Vagina (tissue), 2 donors: ENCODE measurements at regions not wholly inside any gene's neighbourhood (a gene's known extent, or its start where the extent isn't known, plus 50 kb on each side); places are given as distances from the start of the nearest gene placed in this dataset.

Experiments used
- DNase-seq, 2 donors: peaks; one replicate each; pipeline ENCODE4 v3.0.0-alpha.2; 2017; ENCODE audit errors: extremely low spot score in 2 of 2
- H3K27ac ChIP-seq: fragments of 200-600 bp; sonication (generic); one replicate; pipeline ENCODE4 v1.5.1; 2019
- H3K27me3 ChIP-seq: fragments of 200-600 bp; sonication (generic); one replicate; pipeline ENCODE4 v1.5.1; 2019
- H3K36me3 ChIP-seq, 2 donors: fragments of 200-600 bp; sonication (generic); one replicate each; pipeline ENCODE4 v1.5.1; 2017 to 2019
- H3K4me1 ChIP-seq: fragments of 200-600 bp; sonication (generic); one replicate; pipeline ENCODE4 v1.5.1; 2019
- H3K4me3 ChIP-seq, 2 donors: fragments of 200-600 bp; sonication (generic); 1 replicate in 1 of 2; 2 replicates in 1 of 2; pipeline ENCODE4 v1.5.1; 2016 to 2019
- H3K9me3 ChIP-seq: fragments of 200-600 bp; sonication (generic); one replicate; pipeline ENCODE4 v1.5.1; 2019
- POLR2A ChIP-seq, 2 donors: fragments of 450-650 bp; IDR thresholded peaks; one replicate each; pipeline ENCODE4 v1.6.1; 2017; ENCODE audit warnings: antibody characterized with exemption in 2 of 2, mild to moderate bottlenecking in 2 of 2, moderate library complexity in 2 of 2
- POLR2AphosphoS5 ChIP-seq, 2 donors: sonication (generic); formaldehyde crosslinking; IDR thresholded peaks; one replicate each; pipeline ENCODE4 v1.9.0; 2017; ENCODE audit warnings: antibody characterized with exemption in 2 of 2, mild to moderate bottlenecking in 2 of 2, low read depth in 1 of 2; ENCODE audit not compliant: insufficient read depth in 1 of 2
- intact Hi-C: fragments of 100-400 bp; cut with DNase I; formaldehyde crosslinking; loops from one replicate; pipeline ENCODE4 v1.15.1; 2023
- TF ChIP-seq, protein P1 (sequence below), 3 experiments: fragments of 450-650 bp in 2 of 3; fragments of 200-600 bp in 1 of 3; sonication (generic) in 1 of 3; IDR thresholded peaks; one replicate each; pipeline ENCODE4 v1.5.1; 2017 to 2019; ENCODE audit warnings: antibody characterized with exemption in 3 of 3, mild to moderate bottlenecking in 2 of 3, moderate library complexity in 2 of 3

DNA sequence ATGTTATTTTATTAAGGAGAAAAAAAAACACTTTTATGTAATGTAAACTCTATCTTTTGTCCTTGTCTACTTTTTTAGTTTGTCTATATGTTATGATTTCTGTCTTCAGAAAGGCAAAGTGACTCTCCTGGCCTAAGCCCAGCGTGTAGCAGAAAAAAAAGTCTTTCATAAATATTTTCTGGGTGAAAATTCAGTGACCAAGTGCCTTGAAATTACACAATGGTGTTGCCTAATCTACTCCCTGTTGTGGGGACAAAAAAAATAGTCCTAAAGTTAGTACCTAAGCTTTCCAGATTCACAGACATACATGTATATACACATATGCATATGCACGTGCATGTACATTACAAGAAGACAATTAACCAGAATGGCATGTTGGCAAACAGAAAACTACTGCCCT lies 1257.8 kb upstream of the SORCS1 start:
- Histone ChIP-seq H3K9me3 (no peaks in the 10 kb centered on the region), H3K27me3 (no peaks in the 10 kb centered on the region), H3K27ac (no peak overlapping the region), H3K36me3 (no peaks in the 10 kb centered on the region), H3K4me1 (no peaks in the 10 kb centered on the region), H3K4me3 (no peak overlapping the region)
- TF ChIP-seq POLR2A (IDR thresholded peaks at IDR 0.05), result no peak
- TF ChIP-seq, protein P1, sequence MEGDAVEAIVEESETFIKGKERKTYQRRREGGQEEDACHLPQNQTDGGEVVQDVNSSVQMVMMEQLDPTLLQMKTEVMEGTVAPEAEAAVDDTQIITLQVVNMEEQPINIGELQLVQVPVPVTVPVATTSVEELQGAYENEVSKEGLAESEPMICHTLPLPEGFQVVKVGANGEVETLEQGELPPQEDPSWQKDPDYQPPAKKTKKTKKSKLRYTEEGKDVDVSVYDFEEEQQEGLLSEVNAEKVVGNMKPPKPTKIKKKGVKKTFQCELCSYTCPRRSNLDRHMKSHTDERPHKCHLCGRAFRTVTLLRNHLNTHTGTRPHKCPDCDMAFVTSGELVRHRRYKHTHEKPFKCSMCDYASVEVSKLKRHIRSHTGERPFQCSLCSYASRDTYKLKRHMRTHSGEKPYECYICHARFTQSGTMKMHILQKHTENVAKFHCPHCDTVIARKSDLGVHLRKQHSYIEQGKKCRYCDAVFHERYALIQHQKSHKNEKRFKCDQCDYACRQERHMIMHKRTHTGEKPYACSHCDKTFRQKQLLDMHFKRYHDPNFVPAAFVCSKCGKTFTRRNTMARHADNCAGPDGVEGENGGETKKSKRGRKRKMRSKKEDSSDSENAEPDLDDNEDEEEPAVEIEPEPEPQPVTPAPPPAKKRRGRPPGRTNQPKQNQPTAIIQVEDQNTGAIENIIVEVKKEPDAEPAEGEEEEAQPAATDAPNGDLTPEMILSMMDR (IDR thresholded peaks at IDR 0.05), result no peak
- TF ChIP-seq POLR2AphosphoS5 (IDR thresholded peaks at IDR 0.05; ENCODE audit: insufficient read depth in 1 of 2, low read depth in 1 of 2), result no peak
- no peak for DNase-seq
- intact Hi-C loops, result no loop called here

- no peaks in the 10 kb centered on the region for H3K36me3 ChIP-seq
- DNase-seq, result no peak
- no peaks in the 10 kb centered on the region for H3K4me1 ChIP-seq
- TF ChIP-seq POLR2A (IDR thresholded peaks at IDR 0.05), result no peak
- TF ChIP-seq POLR2AphosphoS5 (IDR thresholded peaks at IDR 0.05; ENCODE audit: insufficient read depth in 1 of 2, low read depth in 1 of 2), result no peak
- TF ChIP-seq, protein P1 (IDR thresholded peaks at IDR 0.05), result no peak
- H3K4me3 ChIP-seq, result no peak overlapping the region
- H3K27me3 ChIP-seq, result no peaks in the 10 kb centered on the region
- intact Hi-C loops, result no loop called here
- H3K27ac ChIP-seq, result no peak overlapping the region
- H3K9me3 ChIP-seq, result no peaks in the 10 kb centered on the region
Measured at GRCh38 chr10:108421266-108421665, 1256.8 kb upstream of the SORCS1 start.

- Histone ChIP-seq H3K4me3 (no peak overlapping the region), H3K4me1 (no peaks in the 10 kb centered on the region), H3K27ac (no peak overlapping the region), H3K27me3 (no peaks in the 10 kb centered on the region), H3K9me3 (no peaks in the 10 kb centered on the region), H3K36me3 (no peaks in the 10 kb centered on the region)
- TF ChIP-seq POLR2A (IDR thresholded peaks at IDR 0.05), result no peak
- TF ChIP-seq, protein P1 (IDR thresholded peaks at IDR 0.05), result no peak
- no peak for TF ChIP-seq POLR2AphosphoS5 (IDR thresholded peaks at IDR 0.05; ENCODE audit: insufficient read depth in 1 of 2, low read depth in 1 of 2)
- intact Hi-C loops, result no loop called here
- DNase-seq, result no peak
Measured at GRCh38 chr10:108413954-108414353, 1249.4 kb upstream of the SORCS1 start.

- Histone ChIP-seq H3K27me3 (no peaks in the 10 kb centered on the region), H3K4me3 (no peak overlapping the region), H3K36me3 (no peaks in the 10 kb centered on the region), H3K4me1 (no peaks in the 10 kb centered on the region), H3K27ac (no peak overlapping the region), H3K9me3 (no peaks in the 10 kb centered on the region)
- intact Hi-C loops, result no loop called here
- DNase-seq, result no peak
- TF ChIP-seq POLR2AphosphoS5 (IDR thresholded peaks at IDR 0.05; ENCODE audit: insufficient read depth in 1 of 2, low read depth in 1 of 2) (no peak), POLR2A (IDR thresholded peaks at IDR 0.05) (no peak)
- TF ChIP-seq, protein P1 (IDR thresholded peaks at IDR 0.05), result no peak
Measured at GRCh38 chr10:108412323-108412722, 1247.8 kb upstream of the SORCS1 start.

DNA sequence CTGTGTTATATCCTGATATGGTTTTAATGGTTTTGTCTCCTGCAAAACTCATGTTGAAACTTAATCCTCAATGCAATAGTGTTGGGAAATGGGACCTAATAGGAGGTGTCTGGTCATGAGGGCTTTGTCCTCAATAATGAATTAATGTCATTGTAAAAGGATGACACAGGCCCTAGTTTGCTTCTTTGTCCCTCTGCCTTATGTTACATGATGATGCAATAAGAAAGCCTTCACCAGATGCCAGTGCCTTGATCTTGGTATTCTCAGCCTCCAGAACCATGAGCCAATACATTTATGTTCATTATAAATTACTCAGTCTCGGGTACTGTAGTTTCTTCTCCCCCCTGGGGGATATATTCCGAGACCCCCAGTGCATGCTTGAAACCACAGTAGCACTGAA lies 1247.4 kb upstream of the SORCS1 start:
- Histone ChIP-seq H3K27ac (no peak overlapping the region), H3K9me3 (no peaks in the 10 kb centered on the region), H3K4me1 (no peaks in the 10 kb centered on the region), H3K36me3 (no peaks in the 10 kb centered on the region), H3K4me3 (no peak overlapping the region), H3K27me3 (no peaks in the 10 kb centered on the region)
- DNase-seq, result no peak
- TF ChIP-seq POLR2A (IDR thresholded peaks at IDR 0.05), result no peak
- intact Hi-C loops, result no loop called here

DNA sequence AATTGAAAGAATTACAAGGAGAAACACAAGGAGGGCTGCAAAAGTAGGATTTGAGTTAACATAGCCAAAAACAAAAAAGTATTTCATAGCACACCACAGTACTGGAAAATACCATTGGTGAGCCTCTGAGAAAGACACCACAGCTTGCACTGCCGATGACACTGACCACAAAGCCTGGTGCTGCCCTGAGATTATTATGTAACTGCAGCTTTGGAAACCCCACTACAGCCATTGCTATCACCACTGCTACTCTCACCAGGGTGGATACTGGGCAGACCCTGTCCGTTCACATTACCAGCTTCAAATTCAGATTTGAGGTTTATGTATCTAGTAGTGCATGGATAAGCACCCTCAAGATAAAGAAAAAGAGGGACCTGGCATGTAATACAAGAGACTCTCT lies 1246.7 kb upstream of the SORCS1 start:
- TF ChIP-seq POLR2A (IDR thresholded peaks at IDR 0.05) (no peak), POLR2AphosphoS5 (IDR thresholded peaks at IDR 0.05; ENCODE audit: insufficient read depth in 1 of 2, low read depth in 1 of 2) (no peak)
- TF ChIP-seq, protein P1 (IDR thresholded peaks at IDR 0.05), result no peak
- no peak overlapping the region for H3K4me3 ChIP-seq
- H3K4me1 ChIP-seq, result no peaks in the 10 kb centered on the region
- DNase-seq, result no peak
- no peaks in the 10 kb centered on the region for H3K36me3 ChIP-seq
- H3K27ac ChIP-seq, result no peak overlapping the region
- H3K9me3 ChIP-seq, result no peaks in the 10 kb centered on the region
- intact Hi-C loops, result no loop called here
- H3K27me3 ChIP-seq, result no peaks in the 10 kb centered on the region
